ENCODE measurements at regions not wholly inside any gene's neighbourhood (a gene's known extent, or its start where the extent isn't known, plus 50 kb on each side); places are given as distances from the start of the nearest gene placed in this dataset.

- no peak for TF ChIP-seq CTCF (tag by site-specific recombination; IDR thresholded peaks at IDR 0.05)
- no peak for TF ChIP-seq ZNF221 (tag by site-specific recombination; IDR thresholded peaks at IDR 0.05; ENCODE audit: borderline replicate concordance)
- no peak for TF ChIP-seq ZNF521 (tag by site-specific recombination; IDR thresholded peaks at IDR 0.05)
- no peak for TF ChIP-seq ZNF239 (tag by site-specific recombination; IDR thresholded peaks at IDR 0.05)
- no peak for TF ChIP-seq ZNF48 (tag by site-specific recombination; IDR thresholded peaks at IDR 0.05)
- no peak for TF ChIP-seq ZNF704 (tag by site-specific recombination; IDR thresholded peaks at IDR 0.05)
- TF ChIP-seq HOXA7 (CRISPR knock-in tag; IDR thresholded peaks at IDR 0.05; ENCODE audit: borderline replicate concordance): no peak
- no peak for TF ChIP-seq PATZ1 (tag by site-specific recombination; IDR thresholded peaks at IDR 0.05)
Observed at GRCh38 chr2:22855761-22856184, 529.2 kb upstream of the KLHL29 start.

Measured in HEK293 (cell line).